IPS-NIHi7 (cell line): ENCODE measurements at regions not wholly inside any gene's neighbourhood (a gene's known extent, or its start where the extent isn't known, plus 50 kb on each side); places are given as distances from the start of the nearest gene placed in this dataset.
A peak's percentile ranks its signal among the peaks of the same experiment; 100 is the strongest.

Source experiments
- DNase-seq: peaks from one replicate; pipeline ENCODE4 v3.0.0; 2012; ENCODE audit warnings: mixed read lengths; ENCODE audit errors: extremely low spot score

DNA sequence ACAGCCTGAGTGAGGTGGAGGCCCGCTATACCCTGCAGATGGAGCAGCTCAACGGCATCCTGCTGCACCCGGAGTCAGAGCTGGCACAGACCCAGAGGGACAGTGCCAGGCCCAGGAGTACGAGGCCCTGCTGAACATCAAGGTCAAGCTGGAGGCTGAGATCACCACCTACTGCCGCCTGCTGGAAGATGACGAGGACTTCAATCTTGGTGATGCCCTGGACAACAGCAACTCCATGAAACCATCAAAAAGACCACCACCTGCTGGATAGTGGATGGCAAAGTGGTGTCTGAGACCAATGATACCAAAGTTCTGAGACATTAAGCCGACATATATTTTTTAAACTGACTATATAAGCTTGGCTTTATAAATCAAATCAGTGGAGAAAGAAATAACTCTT, 73.3 kb upstream of the HHIP start:
- DNase-seq = no peak

DNA sequence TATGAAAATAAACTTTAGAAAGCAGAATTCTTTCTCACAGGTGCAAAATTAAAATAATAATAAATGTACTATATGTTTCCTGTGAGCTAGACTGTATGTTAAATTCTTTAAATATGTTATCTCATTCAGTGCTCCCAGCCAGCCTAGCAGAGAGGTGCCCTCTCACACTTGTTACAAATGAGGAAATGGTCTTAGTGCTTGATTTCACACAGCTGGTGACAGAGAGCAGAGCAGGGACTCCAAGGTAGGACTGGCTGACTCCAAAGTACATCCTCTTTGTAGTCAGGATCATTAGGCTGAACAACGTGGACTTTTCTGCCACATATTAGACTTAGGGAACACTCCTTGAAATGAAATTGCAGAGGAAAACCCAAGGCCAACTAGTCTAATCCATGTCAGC, 72.0 kb upstream of the HHIP start:
- no peak for DNase-seq

DNA sequence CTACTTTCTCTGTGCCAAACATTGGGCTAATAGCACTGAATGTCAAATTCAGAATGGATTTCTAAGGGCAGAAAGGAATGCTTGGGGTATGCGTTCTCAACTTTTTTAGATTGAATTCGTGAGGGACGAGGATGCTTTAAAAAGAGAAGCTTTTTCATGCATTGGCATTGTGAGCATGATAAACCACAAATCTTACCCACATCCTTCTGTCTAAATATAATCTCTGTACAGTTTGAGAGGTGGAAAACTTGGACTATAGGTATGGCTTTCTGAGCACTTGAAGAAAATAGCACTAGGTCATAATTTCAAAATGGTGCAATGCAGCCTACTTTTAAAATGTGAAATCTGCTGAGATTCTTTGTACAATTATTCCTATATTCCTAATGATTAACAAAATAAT, 71.4 kb upstream of the HHIP start:
- no peak for DNase-seq

DNA sequence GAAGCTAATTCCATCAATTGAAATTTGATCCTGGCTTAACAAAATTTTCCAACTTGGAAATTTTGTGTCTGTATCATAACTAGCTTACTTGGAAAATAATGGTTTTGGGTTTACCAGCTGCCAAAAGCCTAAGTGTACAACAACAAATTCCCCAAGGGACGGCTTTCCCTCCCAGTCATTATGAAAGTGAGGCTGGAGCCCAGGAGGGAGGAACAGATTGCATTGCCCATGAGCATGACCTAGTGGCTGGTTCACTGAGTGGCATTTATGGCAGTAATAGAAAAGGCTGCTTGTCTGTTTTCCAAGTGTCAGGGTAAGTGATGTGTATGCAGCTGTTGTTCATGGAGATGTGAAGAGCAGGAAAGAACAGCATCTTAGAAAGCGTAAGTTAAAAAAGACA, 70.8 kb upstream of the HHIP start:
- DNase-seq = peak; percentile 21

DNA sequence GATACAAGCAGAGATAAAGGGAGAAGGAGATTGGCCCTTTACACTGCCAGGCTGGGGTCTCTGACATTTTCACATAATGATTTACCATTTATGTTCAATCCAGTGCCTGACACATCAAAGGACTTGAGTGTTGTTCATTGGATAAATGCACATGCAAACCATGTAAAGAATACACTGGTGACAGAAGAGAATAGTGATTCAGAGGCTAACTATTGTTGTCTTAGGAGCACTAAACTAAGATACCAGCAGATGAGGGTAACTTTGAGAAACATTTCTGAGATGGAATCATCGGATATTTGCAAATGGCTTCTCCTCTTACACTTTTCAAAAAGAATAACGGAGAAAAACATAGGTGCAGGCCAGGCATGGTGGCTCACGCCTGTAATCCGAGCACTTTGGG, 67.3 kb upstream of the HHIP start:
- no peak for DNase-seq

DNA sequence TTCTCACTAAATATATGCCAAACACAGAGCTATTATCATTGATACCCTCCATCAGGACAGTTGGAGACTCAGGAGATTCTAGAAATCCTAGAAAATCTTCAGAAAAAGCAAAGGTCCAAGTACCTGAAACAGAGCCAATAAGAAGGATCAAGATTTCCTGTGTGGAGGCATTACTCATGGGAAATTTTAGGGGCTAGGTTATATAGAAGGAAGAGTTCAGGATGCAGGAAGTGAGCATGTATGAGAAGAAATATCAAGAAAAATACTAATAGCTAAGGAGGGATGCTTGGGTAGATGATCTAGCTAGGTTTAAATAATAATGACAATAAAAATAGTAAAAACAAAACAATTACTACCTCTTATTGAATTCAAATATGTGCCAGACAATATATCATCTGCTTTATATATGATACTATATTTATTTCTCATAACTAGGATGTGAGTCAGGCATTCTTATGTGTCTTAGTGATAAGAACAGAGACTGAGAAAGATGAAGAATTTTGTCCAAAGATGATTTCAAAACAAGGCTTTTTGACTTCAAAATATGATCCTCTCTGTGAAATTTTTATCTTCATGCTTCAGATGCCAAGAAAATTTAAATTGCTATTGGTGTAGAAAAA, 66.4 kb upstream of the HHIP start:
- no peak for DNase-seq

DNA sequence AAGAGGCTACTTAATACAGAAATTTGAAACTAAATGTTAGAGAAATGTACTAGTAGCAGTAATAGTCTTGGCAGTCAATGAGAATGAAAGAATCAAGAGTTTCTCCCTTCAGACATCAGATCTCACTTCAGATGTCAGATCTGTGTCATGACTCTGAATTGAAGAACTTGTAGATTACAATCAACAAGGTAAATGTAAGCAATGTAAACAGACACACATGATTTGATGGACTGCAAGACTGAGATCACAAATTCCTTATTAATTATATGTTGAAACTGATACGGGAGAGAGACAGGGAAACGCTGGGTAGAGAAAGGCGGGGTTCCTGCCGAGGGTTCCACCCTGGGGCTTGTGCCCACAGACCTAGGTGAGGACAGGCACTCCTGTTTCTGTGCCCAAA, 65.5 kb upstream of the HHIP start:
- no peak for DNase-seq

DNA sequence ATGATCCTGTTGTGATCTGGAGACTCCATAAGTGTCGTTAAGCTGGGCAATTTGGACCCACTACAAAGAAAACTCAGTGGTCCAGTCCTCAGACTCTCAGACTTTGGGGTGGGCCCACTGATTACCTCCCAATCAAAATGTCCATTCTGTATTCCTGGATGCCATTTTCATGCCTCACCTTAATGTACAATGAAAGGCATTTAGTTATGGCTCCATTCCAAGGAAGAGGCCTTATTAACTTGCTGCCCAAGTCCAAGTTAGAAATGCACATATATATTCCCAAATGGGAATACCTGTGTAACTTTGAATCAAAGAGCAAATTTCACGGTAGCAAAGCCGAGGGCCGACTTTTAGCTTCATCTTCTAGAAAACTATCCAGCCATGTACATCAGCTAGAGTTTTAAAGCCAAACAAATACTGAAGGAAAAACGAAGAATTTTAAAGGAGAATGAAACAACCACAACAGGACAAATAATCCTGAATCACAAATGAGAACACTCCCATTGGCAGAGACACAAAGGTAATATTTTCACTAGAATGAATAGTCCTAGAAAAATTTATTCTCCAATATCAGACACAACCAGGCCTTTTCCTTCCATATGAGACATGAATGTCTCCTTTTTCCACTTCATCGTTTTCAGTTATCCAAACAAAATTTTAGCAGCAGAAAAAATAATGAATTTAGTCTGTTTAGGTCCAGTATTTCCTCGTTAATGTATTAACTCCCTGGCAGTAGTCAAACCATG, 63.7 kb upstream of the HHIP start:
- DNase-seq = no peak

DNA sequence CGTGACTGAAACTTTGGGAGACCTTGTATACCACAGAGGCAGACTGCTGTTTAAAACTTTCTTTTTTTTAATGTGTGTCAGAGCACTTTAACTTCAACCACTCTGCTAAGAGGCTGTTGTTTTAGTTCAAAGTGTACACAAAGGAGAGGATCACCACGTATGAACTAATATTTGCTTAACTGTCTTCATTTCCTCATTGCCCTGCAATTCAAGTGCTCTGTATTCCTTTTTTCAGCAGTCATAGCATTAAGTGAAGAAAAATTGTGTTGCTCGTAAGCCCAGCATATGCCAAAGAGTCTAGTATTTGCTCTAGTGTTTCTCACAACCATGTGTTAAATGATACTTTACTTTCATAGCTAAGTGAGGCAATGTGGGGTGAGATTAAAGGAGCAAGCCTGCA, 63.0 kb upstream of the HHIP start:
- no peak for DNase-seq

DNA sequence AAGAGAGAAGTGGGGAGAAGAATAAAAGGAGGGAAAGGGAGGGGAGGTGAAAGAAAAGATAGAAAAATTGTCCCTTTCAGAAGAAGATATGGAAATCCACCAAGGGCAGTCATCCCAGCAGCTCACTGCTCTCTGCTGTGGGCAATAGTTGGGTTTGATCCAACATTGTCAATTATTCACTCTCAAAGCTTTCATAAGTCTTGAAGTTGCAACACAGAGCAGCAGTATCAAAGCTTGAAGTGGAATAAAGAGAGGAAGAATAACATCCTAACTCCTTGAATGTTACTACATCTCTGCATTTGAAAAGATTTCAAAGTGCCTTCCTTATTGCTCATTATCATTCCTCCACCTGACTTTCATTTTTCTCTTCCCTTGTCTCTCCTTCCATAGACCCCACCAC, 62.3 kb upstream of the HHIP start:
- DNase-seq = no peak

DNA sequence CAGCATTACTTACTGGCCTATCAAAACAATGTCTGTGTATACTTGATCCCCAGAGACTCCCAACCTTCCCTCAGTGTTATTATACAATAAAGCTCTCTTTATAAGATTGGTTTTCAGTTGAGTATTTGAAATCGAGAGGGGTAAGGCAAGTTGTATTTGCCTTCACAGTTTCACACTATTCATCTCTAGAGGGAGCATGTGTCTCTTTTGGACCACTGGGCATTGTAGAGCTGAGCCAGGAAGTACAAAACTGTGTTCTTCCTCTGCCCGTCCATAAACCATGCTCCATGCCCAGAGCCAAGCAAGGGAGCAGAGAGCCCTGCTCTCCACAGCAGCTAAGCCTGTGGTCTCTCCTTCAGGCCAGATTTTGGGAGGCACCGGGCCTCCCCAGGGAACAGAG, 61.5 kb upstream of the HHIP start:
- DNase-seq = no peak

DNA sequence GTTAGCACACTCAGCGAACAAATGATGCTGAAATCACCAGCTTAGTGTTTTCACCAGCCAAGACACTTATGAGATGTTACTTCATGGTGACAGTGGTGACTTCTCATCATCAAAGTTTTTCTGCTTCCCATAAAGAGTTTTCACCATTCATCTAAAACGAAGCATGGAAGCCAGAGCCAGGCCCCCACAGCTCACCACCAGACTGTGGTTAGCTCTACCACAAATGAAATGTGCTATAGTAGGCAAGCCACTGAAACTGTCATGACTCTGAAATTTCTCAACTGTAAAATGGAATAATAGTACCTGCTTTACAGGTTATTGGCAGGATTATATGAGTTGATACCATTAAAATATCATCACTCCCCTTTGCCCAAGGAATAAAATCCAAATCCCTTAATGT, 56.4 kb upstream of the HHIP start:
- no peak for DNase-seq

DNA sequence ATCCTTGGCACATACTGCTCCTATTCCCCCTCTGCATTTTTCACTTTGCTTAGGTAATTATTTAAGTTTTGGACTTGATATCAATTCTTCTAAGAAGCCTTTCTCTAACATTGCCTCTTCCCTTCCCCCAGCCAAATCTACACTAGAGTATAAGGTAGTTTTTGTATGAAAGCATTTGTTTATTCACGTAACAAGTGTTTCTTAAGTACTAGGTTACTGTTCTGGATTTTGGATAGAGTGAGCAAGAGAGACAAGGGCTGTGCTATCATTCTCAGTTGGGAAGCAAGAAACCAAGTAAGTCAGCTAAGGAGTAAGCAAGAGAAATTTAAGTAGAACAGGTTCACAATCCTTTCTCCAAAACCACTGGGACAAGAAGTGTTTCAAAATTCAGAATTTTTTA, 55.9 kb upstream of the HHIP start:
- DNase-seq = no peak

DNA sequence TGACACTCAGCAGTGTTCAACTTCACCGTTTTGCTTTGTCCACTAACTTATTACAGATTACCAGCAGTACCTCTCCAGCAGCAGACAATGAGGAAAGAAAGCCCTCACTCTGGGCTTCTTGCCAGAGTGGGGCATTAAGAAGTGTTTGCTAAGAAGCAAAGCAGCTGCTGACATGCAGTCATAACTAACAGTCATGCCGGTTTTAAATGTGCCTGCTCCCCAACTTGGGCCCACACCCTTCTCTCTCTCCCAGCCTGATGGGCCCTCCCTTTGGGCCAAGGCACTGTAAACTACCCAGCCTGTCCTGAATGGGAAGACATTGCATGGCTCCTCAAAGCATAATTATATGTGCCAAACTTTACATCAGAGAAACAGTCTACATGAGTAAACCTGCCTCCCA, 54.6 kb upstream of the HHIP start:
- DNase-seq = no peak

DNA sequence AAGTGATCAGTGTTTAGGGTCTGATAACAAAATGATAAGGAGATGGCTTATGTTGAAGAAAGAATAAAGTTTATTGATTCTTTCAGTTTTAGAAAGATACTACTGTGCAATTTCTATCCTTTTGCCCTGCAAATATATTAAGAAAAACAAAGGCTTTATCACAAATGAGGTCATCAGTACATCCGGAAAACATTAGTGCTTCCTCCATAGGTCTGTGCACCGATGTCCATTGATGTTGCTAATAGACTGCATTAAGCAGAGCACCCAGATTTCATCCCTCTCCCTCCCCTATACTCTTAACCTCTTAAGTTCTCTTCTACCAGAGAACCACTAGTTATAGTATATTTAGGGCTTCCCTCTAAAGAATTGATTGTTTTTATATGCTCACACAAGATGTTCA, 53.7 kb upstream of the HHIP start:
- DNase-seq = no peak

DNA sequence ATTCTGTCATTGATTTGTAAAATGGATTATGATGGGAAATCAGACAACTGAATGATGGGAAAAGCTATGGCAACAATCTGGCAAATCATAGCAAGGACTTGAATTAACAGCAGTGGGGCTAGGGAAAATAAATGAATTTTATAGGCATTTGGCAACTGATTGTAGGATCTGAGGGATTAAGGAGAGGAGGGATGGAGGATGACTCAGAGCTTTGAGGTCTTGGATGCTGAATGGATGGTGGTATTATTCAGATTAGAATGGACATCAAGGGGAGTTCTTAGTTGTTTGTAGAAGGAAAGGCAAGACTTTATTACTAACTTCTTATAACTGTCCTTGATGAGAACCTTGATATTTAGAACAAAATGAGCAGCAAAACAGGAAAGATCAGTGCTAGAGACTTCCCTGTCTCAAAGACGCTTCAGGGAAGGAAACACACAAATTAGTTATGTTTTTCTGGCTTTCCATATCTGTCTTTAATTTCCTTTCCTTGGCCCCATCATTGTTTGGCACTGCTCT, 51.4 kb upstream of the HHIP start:
- no peak for DNase-seq

DNA sequence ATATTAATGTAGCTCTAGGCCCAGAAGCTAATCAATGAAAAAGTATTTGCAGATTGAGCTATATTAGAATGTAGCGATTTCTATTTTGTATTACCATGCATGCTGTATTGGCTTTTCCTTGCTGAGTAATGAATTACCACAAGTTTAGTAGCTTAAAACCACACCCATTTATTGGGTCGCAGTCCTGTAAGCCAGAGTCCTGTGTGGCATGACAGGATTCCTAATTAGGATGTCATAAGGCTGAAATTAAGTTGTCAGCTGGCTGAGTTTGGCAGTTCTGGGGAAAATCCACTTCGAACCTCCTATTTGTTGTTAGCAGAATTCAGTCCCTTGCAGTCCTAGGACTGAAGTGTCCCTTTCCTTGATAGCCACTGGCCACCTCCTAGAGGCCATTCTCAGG, 50.3 kb upstream of the HHIP start:
- no peak for DNase-seq
